ENCODE measurements at regions not wholly inside any gene's neighbourhood (a gene's known extent, or its start where the extent isn't known, plus 50 kb on each side); places are given as distances from the start of the nearest gene placed in this dataset.
A peak's percentile ranks its signal among the peaks of the same experiment; 100 is the strongest.

GRCh38 chr5:82367930-82368329, 89.8 kb upstream of the RPS23 start:
- TF ChIP-seq CTCF (IDR thresholded peaks at IDR 0.05; ENCODE audit: low read depth, low read length) (no peak), EZH2phosphoT487 (IDR thresholded peaks at IDR 0.05; ENCODE audit: low read depth) (no peak)
- H3K9ac ChIP-seq (ENCODE audit: low read length) = no peak overlapping the region
- no peaks in the 10 kb centered on the region for H3K9me3 ChIP-seq (ENCODE audit: insufficient read depth, low read length)
- peaks cover 8% of the 10 kb centered on the region; the same call in 1 of the 2 replicates for H3K4me1 ChIP-seq (ENCODE audit: low read length)
- H3K4me3 ChIP-seq (ENCODE audit: low read length) = no peak overlapping the region
- no peaks in the 10 kb centered on the region for H3K79me2 ChIP-seq (ENCODE audit: low read length)
- H4K20me1 ChIP-seq (ENCODE audit: insufficient read depth, low read length) = no peaks in the 10 kb centered on the region
- H3K36me3 ChIP-seq (replicated peaks; ENCODE audit: low read depth, low read length) = peaks cover 4% of the 10 kb centered on the region
- H3K27me3 ChIP-seq (ENCODE audit: low read depth, low read length) = no peaks in the 10 kb centered on the region
- H3K27ac ChIP-seq (ENCODE audit: low read length) = no peak overlapping the region
- no peak overlapping the region for H3K4me2 ChIP-seq (ENCODE audit: low read length)
- H2AFZ ChIP-seq (ENCODE audit: low read depth, low read length) = no peak overlapping the region

- TF ChIP-seq CTCF (IDR thresholded peaks at IDR 0.05; ENCODE audit: low read depth, low read length) = no peak
- TF ChIP-seq EZH2phosphoT487 (IDR thresholded peaks at IDR 0.05; ENCODE audit: low read depth) = no peak
Measured at GRCh38 chr5:82365744-82366228, 87.6 kb upstream of the RPS23 start.

GRCh38 chr5:82365026-82365425, 86.9 kb upstream of the RPS23 start:
- H3K9me3 ChIP-seq (ENCODE audit: insufficient read depth, low read length) = no peaks in the 10 kb centered on the region
- H3K36me3 ChIP-seq (replicated peaks; ENCODE audit: low read depth, low read length) = peaks cover 4% of the 10 kb centered on the region
- peaks cover 8% of the 10 kb centered on the region; the same call in 1 of the 2 replicates for H3K4me1 ChIP-seq (ENCODE audit: low read length)
- no peaks in the 10 kb centered on the region for H3K79me2 ChIP-seq (ENCODE audit: low read length)
- no peak overlapping the region for H3K4me2 ChIP-seq (ENCODE audit: low read length)
- no peak overlapping the region for H3K4me3 ChIP-seq (ENCODE audit: low read length)
- H3K9ac ChIP-seq (ENCODE audit: low read length) = no peak overlapping the region
- no peak overlapping the region for H3K27ac ChIP-seq (ENCODE audit: low read length)
- no peaks in the 10 kb centered on the region for H4K20me1 ChIP-seq (ENCODE audit: insufficient read depth, low read length)
- TF ChIP-seq EZH2phosphoT487 (IDR thresholded peaks at IDR 0.05; ENCODE audit: low read depth) (no peak), CTCF (IDR thresholded peaks at IDR 0.05; ENCODE audit: low read depth, low read length) (no peak)
- H3K27me3 ChIP-seq (ENCODE audit: low read depth, low read length) = no peaks in the 10 kb centered on the region
- peak overlapping the region; percentile 40; the same call in 1 of the 2 replicates for H2AFZ ChIP-seq (ENCODE audit: low read depth, low read length)

More at GRCh38 chr5:82365744-82366228, 87.6 kb upstream of the RPS23 start:
- Histone ChIP-seq H3K4me1 (ENCODE audit: low read length) (peaks cover 8% of the 10 kb centered on the region; the same call in 1 of the 2 replicates), H3K9me3 (ENCODE audit: insufficient read depth, low read length) (no peaks in the 10 kb centered on the region), H3K27me3 (ENCODE audit: low read depth, low read length) (no peaks in the 10 kb centered on the region), H3K9ac (ENCODE audit: low read length) (no peak overlapping the region), H3K79me2 (ENCODE audit: low read length) (no peaks in the 10 kb centered on the region), H2AFZ (ENCODE audit: low read depth, low read length) (peak overlapping the region; percentile 30; the same call in 1 of the 2 replicates), H3K4me3 (ENCODE audit: low read length) (no peak overlapping the region), H4K20me1 (ENCODE audit: insufficient read depth, low read length) (no peaks in the 10 kb centered on the region), H3K36me3 (replicated peaks; ENCODE audit: low read depth, low read length) (peaks cover 4% of the 10 kb centered on the region), H3K4me2 (ENCODE audit: low read length) (no peak overlapping the region), H3K27ac (ENCODE audit: low read length) (no peak overlapping the region)

- Histone ChIP-seq H3K4me2 (ENCODE audit: low read length) (peak overlapping the region; percentile 23; the same call in 1 of the 2 replicates), H3K79me2 (ENCODE audit: low read length) (no peaks in the 10 kb centered on the region), H3K4me1 (ENCODE audit: low read length) (peaks cover 8% of the 10 kb centered on the region; the same call in 1 of the 2 replicates), H2AFZ (ENCODE audit: low read depth, low read length) (peak overlapping the region; percentile 40; the same call in 1 of the 2 replicates), H3K36me3 (replicated peaks; ENCODE audit: low read depth, low read length) (peaks cover 4% of the 10 kb centered on the region), H3K27ac (ENCODE audit: low read length) (no peak overlapping the region), H3K27me3 (ENCODE audit: low read depth, low read length) (no peaks in the 10 kb centered on the region), H3K9me3 (ENCODE audit: insufficient read depth, low read length) (no peaks in the 10 kb centered on the region), H4K20me1 (ENCODE audit: insufficient read depth, low read length) (no peaks in the 10 kb centered on the region), H3K4me3 (ENCODE audit: low read length) (no peak overlapping the region), H3K9ac (ENCODE audit: low read length) (no peak overlapping the region)
- TF ChIP-seq CTCF (IDR thresholded peaks at IDR 0.05; ENCODE audit: low read depth, low read length) (peak; percentile 56), EZH2phosphoT487 (IDR thresholded peaks at IDR 0.05; ENCODE audit: low read depth) (no peak)
Measured at GRCh38 chr5:82364497-82364896, 86.3 kb upstream of the RPS23 start.
